ENCODE measurements at regions not wholly inside any gene's neighbourhood (a gene's known extent, or its start where the extent isn't known, plus 50 kb on each side); places are given as distances from the start of the nearest gene placed in this dataset.

DNA sequence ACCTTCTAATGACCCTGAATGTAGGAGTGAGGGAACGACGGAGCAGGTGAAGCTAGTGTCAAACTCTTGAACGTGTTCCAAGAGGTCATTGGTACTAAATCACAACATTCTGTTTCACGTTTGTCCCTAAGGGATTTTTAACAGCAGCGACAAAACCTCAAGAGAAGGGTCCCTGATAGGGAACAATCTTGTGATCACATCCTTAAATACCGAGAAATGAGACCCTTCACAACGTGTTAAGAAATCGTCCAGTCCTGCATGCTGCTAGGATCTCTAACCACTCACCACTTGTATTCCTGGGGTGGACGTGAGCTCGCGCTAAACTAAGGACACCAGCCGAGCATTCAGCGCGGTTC lies 134.1 kb upstream of the KRAS start:
- no peaks in the 10 kb centered on the region for H3K4me1 ChIP-seq (ENCODE audit: low read length)
- H3K9me3 ChIP-seq (replicated peaks; ENCODE audit: insufficient read depth, low read length), result no peaks in the 10 kb centered on the region
- no peak overlapping the region for H3K4me2 ChIP-seq (ENCODE audit: low read depth, low read length)
- H3K79me2 ChIP-seq (ENCODE audit: low read length), result no peaks in the 10 kb centered on the region
- H3K36me3 ChIP-seq (replicated peaks; ENCODE audit: insufficient read depth, low read length), result no peaks in the 10 kb centered on the region
- peaks cover 12% of the 10 kb centered on the region for H3F3A ChIP-seq (ENCODE audit: insufficient read depth, low read length)
- no peak overlapping the region for H2AFZ ChIP-seq (ENCODE audit: low read length)
- H3K9me2 ChIP-seq (replicated peaks; ENCODE audit: insufficient read depth, low read length), result no peaks in the 10 kb centered on the region
- H3K27me3 ChIP-seq (replicated peaks; ENCODE audit: insufficient read depth, low read length), result no peaks in the 10 kb centered on the region
- no peak overlapping the region for H3K27ac ChIP-seq (ENCODE audit: low read length)
- TF ChIP-seq, protein P1, sequence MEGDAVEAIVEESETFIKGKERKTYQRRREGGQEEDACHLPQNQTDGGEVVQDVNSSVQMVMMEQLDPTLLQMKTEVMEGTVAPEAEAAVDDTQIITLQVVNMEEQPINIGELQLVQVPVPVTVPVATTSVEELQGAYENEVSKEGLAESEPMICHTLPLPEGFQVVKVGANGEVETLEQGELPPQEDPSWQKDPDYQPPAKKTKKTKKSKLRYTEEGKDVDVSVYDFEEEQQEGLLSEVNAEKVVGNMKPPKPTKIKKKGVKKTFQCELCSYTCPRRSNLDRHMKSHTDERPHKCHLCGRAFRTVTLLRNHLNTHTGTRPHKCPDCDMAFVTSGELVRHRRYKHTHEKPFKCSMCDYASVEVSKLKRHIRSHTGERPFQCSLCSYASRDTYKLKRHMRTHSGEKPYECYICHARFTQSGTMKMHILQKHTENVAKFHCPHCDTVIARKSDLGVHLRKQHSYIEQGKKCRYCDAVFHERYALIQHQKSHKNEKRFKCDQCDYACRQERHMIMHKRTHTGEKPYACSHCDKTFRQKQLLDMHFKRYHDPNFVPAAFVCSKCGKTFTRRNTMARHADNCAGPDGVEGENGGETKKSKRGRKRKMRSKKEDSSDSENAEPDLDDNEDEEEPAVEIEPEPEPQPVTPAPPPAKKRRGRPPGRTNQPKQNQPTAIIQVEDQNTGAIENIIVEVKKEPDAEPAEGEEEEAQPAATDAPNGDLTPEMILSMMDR (IDR thresholded peaks at IDR 0.05; ENCODE audit: low read length), result no peak
- TF ChIP-seq EZH2phosphoT487 (IDR thresholded peaks at IDR 0.05; ENCODE audit: low read length), result no peak
- TF ChIP-seq EZH2 (optimal IDR thresholded peaks at IDR 0.05; ENCODE audit: low read depth, low read length), result no peak
- no peaks in the 10 kb centered on the region for H4K20me1 ChIP-seq (ENCODE audit: insufficient read depth, low read length)
- H3K9ac ChIP-seq (ENCODE audit: low read length), result no peak overlapping the region
- H3K4me3 ChIP-seq (ENCODE audit: low read length), result 0 out of 2 replicates have a peak overlapping the region, but pooled peaks have one; percentile 70
- DNase-seq, result peak; percentile 11

DNA sequence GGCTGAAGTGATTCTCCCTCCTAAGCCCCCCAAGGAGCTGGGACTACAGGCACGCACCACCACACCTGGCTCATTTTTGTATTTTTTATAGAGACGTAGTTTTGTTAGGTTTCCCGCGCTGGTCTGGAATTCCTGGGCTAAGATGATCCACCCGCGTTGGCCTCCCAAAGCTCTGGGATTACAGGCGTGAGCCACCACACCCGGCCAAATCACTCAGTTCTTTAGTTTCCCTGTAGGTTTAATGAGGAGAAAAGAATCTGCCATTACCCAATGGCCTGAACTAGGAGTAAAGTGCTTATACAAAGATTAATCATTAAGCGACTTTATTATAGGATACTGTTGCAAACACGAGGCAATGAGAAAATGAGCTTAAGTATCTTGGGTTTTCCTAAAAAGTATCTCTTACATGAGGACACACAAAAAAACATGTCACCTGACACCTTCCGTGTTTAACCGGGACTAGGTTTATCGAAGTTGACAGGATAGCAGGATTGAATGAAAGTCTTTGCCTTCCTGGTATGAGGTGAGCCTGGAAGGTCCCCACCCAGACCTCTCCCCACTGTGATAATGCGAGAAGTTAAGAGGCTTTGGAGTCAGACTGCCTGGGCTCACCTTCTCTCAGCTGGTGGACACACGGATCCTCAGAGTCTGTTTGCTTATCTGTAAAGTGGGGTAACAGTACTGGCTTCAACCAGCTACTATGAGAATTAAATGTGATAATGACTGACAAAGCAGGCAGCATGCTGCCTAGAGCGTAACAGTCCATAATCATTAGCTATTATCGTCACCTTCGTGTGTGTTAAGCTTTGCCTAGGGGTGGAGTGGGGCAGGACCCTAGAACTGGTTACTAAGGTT lies 133.5 kb upstream of the KRAS start:
- no peak overlapping the region for H3K4me2 ChIP-seq (ENCODE audit: low read depth, low read length)
- no peak overlapping the region for H3K9ac ChIP-seq (ENCODE audit: low read length)
- peaks cover 12% of the 10 kb centered on the region for H3F3A ChIP-seq (ENCODE audit: insufficient read depth, low read length)
- DNase-seq, result no peak
- no peak overlapping the region for H3K27ac ChIP-seq (ENCODE audit: low read length)
- no peaks in the 10 kb centered on the region for H3K9me2 ChIP-seq (replicated peaks; ENCODE audit: insufficient read depth, low read length)
- no peaks in the 10 kb centered on the region for H3K36me3 ChIP-seq (replicated peaks; ENCODE audit: insufficient read depth, low read length)
- no peak overlapping the region for H3K4me3 ChIP-seq (ENCODE audit: low read length)
- no peaks in the 10 kb centered on the region for H3K27me3 ChIP-seq (replicated peaks; ENCODE audit: insufficient read depth, low read length)
- no peak overlapping the region for H2AFZ ChIP-seq (ENCODE audit: low read length)
- TF ChIP-seq EZH2phosphoT487 (IDR thresholded peaks at IDR 0.05; ENCODE audit: low read length) (no peak), EZH2 (optimal IDR thresholded peaks at IDR 0.05; ENCODE audit: low read depth, low read length) (no peak)
- TF ChIP-seq, protein P1 (IDR thresholded peaks at IDR 0.05; ENCODE audit: low read length), result no peak
- no peaks in the 10 kb centered on the region for H3K9me3 ChIP-seq (replicated peaks; ENCODE audit: insufficient read depth, low read length)
- H3K79me2 ChIP-seq (ENCODE audit: low read length), result no peaks in the 10 kb centered on the region
- no peaks in the 10 kb centered on the region for H4K20me1 ChIP-seq (ENCODE audit: insufficient read depth, low read length)
- H3K4me1 ChIP-seq (ENCODE audit: low read length), result no peaks in the 10 kb centered on the region

DNA sequence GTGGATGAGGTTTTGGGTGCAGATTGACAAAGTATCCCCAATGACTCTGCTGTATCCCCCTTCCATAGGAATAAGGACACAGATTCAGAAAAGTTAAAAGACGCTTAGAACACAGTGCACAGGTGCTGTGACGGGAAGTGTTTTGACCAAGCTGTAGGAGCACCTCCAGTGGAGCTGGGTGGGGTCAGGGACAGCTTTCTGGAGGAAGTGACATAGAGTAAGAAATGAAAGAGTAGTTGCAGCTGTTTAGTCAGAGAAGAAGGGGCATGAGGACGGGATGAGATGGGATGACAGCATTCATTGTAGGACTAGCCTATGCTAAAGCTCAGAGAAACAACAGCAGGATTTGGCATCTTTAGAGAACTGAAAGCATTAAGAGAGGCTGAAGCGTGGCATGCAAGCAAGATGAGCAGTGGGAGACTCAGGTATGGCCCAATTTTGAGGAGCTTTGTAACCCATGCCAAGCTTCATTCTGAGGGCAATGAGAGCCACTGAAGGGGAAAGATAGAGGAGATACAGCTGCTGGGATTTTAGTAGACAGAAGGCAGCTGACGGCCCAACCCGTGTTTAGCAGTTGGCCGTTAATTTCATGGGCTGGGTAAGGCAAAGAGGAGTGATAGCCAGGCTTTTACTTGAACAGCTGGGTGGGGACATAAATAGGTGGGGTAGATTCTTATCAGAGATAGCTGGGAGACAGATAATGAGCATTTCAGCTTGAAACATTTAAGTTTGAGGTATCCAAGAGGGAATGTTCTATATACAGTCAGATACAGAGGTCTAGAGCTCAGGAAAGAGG lies 131.8 kb upstream of the KRAS start:
- Histone ChIP-seq H3K4me2 (ENCODE audit: low read depth, low read length) (no peak overlapping the region), H3K27ac (ENCODE audit: low read length) (no peak overlapping the region), H3K9ac (ENCODE audit: low read length) (no peak overlapping the region), H3K27me3 (replicated peaks; ENCODE audit: insufficient read depth, low read length) (no peaks in the 10 kb centered on the region), H3F3A (ENCODE audit: insufficient read depth, low read length) (peaks cover 12% of the 10 kb centered on the region), H4K20me1 (ENCODE audit: insufficient read depth, low read length) (no peaks in the 10 kb centered on the region), H3K36me3 (replicated peaks; ENCODE audit: insufficient read depth, low read length) (no peaks in the 10 kb centered on the region), H2AFZ (ENCODE audit: low read length) (no peak overlapping the region), H3K4me1 (ENCODE audit: low read length) (no peaks in the 10 kb centered on the region), H3K4me3 (ENCODE audit: low read length) (no peak overlapping the region), H3K9me3 (replicated peaks; ENCODE audit: insufficient read depth, low read length) (no peaks in the 10 kb centered on the region), H3K79me2 (ENCODE audit: low read length) (no peaks in the 10 kb centered on the region), H3K9me2 (replicated peaks; ENCODE audit: insufficient read depth, low read length) (no peaks in the 10 kb centered on the region)
- DNase-seq, result no peak
- TF ChIP-seq EZH2phosphoT487 (IDR thresholded peaks at IDR 0.05; ENCODE audit: low read length) (no peak), EZH2 (optimal IDR thresholded peaks at IDR 0.05; ENCODE audit: low read depth, low read length) (no peak)
- TF ChIP-seq, protein P1 (IDR thresholded peaks at IDR 0.05; ENCODE audit: low read length), result no peak

All from MM.1S (cell line).